Type B pancreatic cell (in vitro differentiated cells): ENCODE measurements at regions not wholly inside any gene's neighbourhood (a gene's known extent, or its start where the extent isn't known, plus 50 kb on each side); places are given as distances from the start of the nearest gene placed in this dataset.

Experiments used
- DNase-seq: peaks from one replicate; pipeline ENCODE4 v3.0.0; 2021; ENCODE audit warnings: mixed read lengths; ENCODE audit not compliant: unreplicated experiment; ENCODE audit errors: extremely low spot score
- H3K27ac Mint-ChIP-seq: 2 replicates; pipeline ENCODE4 v1.8.0; 2021; ENCODE audit warnings: mild to moderate bottlenecking, mixed read lengths
- H3K27me3 Mint-ChIP-seq: 2 replicates; pipeline ENCODE4 v1.8.0; 2021; ENCODE audit warnings: mixed read lengths
- H3K36me3 Mint-ChIP-seq: 2 replicates; pipeline ENCODE4 v1.8.0; 2021; ENCODE audit warnings: mixed read lengths
- H3K4me1 Mint-ChIP-seq: one replicate; pipeline ENCODE4 v1.8.0; 2021; ENCODE audit warnings: mixed read lengths; ENCODE audit not compliant: unreplicated experiment
- H3K4me3 Mint-ChIP-seq: 2 replicates; pipeline ENCODE4 v1.8.0; 2021; ENCODE audit warnings: mild to moderate bottlenecking, mixed read lengths
- H3K9me3 Mint-ChIP-seq: 2 replicates; pipeline ENCODE4 v1.8.0; 2021; ENCODE audit warnings: mixed read lengths
- TF ChIP-seq, protein P1 (sequence below): fragments of 200-600 bp; sonication (generic); conservative IDR thresholded peaks from 2 replicates; pipeline ENCODE4 v1.5.0; 2021; ENCODE audit warnings: antibody characterized with exemption, mild to moderate bottlenecking

DNA sequence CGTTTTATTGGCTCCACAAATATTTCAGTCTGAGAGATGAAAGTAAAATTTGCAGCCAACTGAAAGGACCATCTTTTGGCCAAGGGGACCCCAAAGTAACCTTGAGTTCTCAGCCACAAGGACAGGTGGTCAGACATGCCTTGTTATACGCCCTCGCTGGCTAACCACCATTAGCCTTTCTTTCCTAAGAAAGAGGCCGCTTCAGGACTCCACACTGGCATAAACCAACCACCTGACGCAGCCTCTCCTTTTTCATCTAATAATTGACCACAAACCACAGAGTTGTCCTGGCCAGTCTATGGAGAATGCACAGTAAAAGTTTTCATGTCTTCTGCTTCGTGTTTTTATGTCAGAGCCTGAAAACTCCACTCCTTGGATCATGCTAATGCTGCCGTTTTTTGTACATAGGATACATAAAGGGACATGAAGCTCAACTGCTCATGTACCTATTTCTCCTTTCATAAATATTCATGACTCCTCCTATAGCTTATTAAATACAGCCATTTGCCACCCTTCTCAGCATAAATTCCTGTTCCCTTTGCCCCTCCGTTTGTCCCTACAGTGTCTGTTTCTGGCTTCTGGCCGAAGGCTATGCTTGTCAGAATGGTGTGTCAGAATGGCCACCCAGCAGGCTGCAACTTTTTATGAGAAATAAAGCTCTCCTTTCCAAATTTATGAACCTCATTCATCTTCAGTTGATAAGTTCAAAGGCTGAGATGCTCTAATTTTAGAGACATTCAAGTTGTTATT lies 374.1 kb upstream of the RBMS3 start:
- no peak overlapping the region for H3K27ac Mint-ChIP-seq
- peaks cover 7% of the 10 kb centered on the region for H3K9me3 Mint-ChIP-seq
- no peaks in the 10 kb centered on the region for H3K27me3 Mint-ChIP-seq
- TF ChIP-seq, protein P1, sequence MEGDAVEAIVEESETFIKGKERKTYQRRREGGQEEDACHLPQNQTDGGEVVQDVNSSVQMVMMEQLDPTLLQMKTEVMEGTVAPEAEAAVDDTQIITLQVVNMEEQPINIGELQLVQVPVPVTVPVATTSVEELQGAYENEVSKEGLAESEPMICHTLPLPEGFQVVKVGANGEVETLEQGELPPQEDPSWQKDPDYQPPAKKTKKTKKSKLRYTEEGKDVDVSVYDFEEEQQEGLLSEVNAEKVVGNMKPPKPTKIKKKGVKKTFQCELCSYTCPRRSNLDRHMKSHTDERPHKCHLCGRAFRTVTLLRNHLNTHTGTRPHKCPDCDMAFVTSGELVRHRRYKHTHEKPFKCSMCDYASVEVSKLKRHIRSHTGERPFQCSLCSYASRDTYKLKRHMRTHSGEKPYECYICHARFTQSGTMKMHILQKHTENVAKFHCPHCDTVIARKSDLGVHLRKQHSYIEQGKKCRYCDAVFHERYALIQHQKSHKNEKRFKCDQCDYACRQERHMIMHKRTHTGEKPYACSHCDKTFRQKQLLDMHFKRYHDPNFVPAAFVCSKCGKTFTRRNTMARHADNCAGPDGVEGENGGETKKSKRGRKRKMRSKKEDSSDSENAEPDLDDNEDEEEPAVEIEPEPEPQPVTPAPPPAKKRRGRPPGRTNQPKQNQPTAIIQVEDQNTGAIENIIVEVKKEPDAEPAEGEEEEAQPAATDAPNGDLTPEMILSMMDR: no peak
- H3K36me3 Mint-ChIP-seq: no peaks in the 10 kb centered on the region
- DNase-seq: no peak
- H3K4me3 Mint-ChIP-seq: no peak overlapping the region
- peaks cover 4% of the 10 kb centered on the region for H3K4me1 Mint-ChIP-seq

DNA sequence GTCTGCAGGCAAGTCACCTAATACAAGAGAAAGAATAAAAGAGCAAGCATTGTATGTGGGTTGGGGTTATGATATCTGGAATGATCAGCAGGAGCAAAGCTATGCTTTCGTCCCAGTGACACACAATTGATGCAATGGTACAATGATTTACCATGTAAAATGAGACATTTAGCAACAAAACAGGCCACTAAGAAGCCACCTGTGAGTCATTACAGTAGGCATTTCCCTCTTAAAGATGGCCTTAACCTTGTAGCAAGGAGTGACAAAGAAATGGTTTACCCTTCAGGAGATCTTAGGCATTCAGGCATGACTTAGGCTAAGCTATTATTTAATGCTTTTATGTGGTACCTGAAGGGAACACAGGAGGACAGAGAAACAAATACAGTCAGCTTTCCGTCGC lies 373.3 kb upstream of the RBMS3 start:
- DNase-seq: no peak
- Mint-ChIP-seq H3K9me3 (peaks cover 7% of the 10 kb centered on the region), H3K4me3 (no peak overlapping the region), H3K4me1 (peaks cover 4% of the 10 kb centered on the region), H3K27ac (no peak overlapping the region), H3K27me3 (no peaks in the 10 kb centered on the region), H3K36me3 (no peaks in the 10 kb centered on the region)
- TF ChIP-seq, protein P1: no peak

DNA sequence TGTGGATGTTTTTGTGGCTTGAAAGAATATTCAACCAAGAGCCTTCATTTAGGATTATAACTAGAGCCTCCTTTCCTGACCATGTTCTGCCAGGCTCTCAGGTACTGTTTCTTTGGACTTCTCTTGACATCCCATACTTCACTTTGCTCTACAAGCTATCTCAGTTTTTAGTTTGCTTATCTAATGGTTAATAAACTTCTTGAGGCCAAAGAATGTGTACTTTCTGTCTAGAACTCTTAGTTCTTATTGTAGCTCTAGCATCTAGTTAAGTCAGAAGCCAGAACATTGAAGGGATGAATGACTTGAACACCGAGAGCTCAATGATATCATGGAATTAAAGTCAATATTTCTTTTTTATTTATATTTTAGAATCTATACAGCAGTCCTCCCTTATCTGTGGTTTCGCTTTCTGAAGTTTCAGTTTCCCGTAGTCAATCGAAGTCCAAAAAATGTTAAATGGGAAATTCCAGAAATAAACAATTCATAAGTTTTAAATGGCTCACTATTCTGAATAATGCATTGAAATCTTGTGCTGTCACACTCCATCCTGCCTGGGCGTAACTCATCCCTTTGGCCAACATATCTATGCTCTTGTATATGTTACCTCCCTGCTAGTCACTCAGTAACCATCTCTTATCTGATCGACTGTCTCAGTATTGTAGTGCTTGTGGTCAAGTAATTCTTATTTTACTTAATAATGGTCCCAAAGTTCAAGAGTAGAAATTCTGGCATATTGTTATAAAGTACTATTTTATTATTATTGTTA lies 368.6 kb upstream of the RBMS3 start:
- Mint-ChIP-seq H3K27me3 (no peaks in the 10 kb centered on the region), H3K36me3 (no peaks in the 10 kb centered on the region), H3K27ac (no peak overlapping the region), H3K4me3 (no peak overlapping the region), H3K9me3 (no peaks in the 10 kb centered on the region), H3K4me1 (peaks cover 11% of the 10 kb centered on the region)
- no peak for DNase-seq
- TF ChIP-seq, protein P1: no peak

DNA sequence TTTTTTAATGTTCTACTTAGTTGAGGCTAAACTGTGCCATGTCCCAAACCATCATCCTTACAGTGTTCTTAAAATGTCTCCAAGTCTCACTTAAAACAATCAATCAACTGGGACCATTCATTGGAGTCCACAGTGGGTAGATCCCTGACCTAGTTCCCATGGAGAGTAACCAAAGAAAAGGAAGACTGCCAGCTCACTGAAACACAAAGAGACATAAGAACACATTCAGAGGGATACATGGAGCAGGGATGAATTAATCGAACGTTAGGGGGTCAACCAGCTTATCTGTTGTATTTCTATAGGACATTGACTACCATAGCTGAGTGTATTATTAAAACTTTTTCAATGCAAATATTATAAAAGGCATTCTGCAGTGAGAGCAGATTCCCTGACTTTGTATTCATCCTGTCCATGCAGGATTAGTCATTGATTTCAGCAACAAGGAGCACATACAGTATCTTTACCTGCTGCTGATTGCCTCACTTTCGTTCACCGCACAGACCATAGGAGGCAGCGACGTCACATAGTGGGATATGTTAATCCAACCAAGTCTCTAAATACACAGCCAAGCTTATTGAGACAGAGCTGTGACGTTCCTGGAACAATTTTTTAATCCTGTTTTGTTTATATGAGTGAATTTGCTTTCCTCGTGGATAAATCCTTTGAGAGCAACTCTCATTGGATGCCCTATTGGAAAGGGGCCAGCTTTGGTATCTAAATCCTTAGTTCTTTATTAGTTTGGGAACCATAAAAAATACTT lies 364.9 kb upstream of the RBMS3 start:
- H3K4me1 Mint-ChIP-seq: peaks cover 11% of the 10 kb centered on the region
- no peak overlapping the region for H3K27ac Mint-ChIP-seq
- no peak overlapping the region for H3K4me3 Mint-ChIP-seq
- no peaks in the 10 kb centered on the region for H3K36me3 Mint-ChIP-seq
- TF ChIP-seq, protein P1: no peak
- H3K27me3 Mint-ChIP-seq: no peaks in the 10 kb centered on the region
- no peak for DNase-seq
- H3K9me3 Mint-ChIP-seq: no peaks in the 10 kb centered on the region

DNA sequence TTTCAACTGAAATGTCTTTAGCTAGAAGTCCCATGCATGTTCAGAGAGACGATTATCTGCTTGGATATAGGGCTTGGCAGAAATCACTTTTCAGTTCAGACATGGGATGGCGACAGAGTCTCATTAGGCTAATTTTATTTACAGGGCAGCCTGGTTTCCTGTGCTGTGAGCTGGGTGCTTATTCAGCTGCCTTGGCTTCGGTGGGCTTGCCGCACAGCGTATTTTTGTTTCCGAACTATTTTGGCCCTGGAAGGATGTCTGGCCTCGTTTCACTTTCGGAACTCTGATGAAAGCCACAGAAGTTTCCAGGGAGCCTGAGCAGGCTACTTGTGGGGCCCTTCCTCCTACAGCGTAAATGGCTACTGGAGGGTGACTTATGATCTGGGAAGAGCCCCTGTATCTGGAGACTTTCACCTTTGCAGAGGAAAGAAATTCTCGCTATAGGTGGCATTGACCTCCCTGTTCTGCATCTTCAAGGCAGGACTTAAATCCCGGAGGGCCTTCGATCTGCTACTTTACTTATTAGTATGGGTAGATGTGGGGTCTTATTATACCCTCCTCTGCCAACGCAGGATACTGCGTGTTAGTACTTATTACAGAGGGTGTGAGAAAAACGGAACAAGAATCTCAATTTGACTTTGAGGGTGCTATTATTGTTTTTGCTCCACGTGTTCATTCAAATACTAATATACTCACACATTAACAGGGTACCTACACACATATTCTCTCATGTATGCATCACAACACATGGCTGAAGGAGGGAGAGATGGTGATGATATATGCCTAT lies 364.0 kb upstream of the RBMS3 start:
- Mint-ChIP-seq H3K9me3 (no peaks in the 10 kb centered on the region), H3K27me3 (no peaks in the 10 kb centered on the region), H3K4me1 (peaks cover 11% of the 10 kb centered on the region), H3K27ac (no peak overlapping the region), H3K4me3 (no peak overlapping the region), H3K36me3 (no peaks in the 10 kb centered on the region)
- TF ChIP-seq, protein P1: peak; percentile 69
- no peak for DNase-seq
